ENCODE measurements at regions not wholly inside any gene's neighbourhood (a gene's known extent, or its start where the extent isn't known, plus 50 kb on each side); places are given as distances from the start of the nearest gene placed in this dataset.

DNA sequence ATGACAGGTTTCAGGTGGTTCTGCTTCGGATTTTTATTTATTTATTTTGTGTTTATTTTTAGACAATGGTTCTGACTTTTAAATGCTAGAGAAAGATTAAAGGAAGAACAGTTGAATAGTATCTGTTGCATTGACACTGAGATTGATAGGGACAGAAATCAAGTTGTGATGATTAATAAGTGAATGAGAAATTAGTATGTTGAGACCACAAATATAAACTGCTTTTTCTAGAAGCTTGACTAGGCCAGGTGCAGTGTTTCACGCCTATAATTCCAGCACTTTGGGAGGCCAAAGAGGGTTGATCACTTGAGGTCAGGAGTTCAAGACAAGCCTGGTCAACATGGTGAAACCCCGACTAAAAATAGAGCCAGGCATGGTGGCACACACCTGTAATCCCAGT lies 65.1 kb upstream of the TNRC6B start:
- Histone ChIP-seq H3K27me3 (ENCODE audit: insufficient read depth, low read length, poor library complexity, severe bottlenecking) (no peaks in the 10 kb centered on the region), H3K4me1 (ENCODE audit: insufficient read depth, low read length, poor library complexity, severe bottlenecking) (peaks cover 27% of the 10 kb centered on the region), H3K9me3 (ENCODE audit: insufficient read depth, low read depth, low read length) (no peaks in the 10 kb centered on the region), H3K9ac (ENCODE audit: low read depth, low read length, poor library complexity, severe bottlenecking) (no peak overlapping the region), H3K4me2 (ENCODE audit: low read depth, low read length, poor library complexity, severe bottlenecking) (no peak overlapping the region), H3F3A (ENCODE audit: low read depth) (peaks cover 5% of the 10 kb centered on the region; the same call in 1 of the 2 replicates), H2AFZ (ENCODE audit: low read length) (no peak overlapping the region), H3K36me3 (ENCODE audit: insufficient read depth, low read length) (no peaks in the 10 kb centered on the region), H4K20me1 (ENCODE audit: insufficient read depth, low read length, poor library complexity, severe bottlenecking) (peaks cover 30% of the 10 kb centered on the region), H3K9me2 (replicated peaks; ENCODE audit: low read depth, low read length) (no peaks in the 10 kb centered on the region), H3K4me3 (ENCODE audit: low read length, poor library complexity, severe bottlenecking) (no peak overlapping the region), H3K79me2 (ENCODE audit: insufficient read depth, low read length) (peaks cover 98% of the 10 kb centered on the region)
- TF ChIP-seq EZH2phosphoT487 (IDR thresholded peaks at IDR 0.05; ENCODE audit: borderline replicate concordance) (no peak), CTCF (conservative IDR thresholded peaks at IDR 0.05; ENCODE audit: low read length) (no peak)

GRCh38 chr22:40113696-40114095 lies 64.0 kb upstream of the TNRC6B start:
- Histone ChIP-seq H3K27me3 (ENCODE audit: insufficient read depth, low read length, poor library complexity, severe bottlenecking) (no peaks in the 10 kb centered on the region), H3K36me3 (ENCODE audit: insufficient read depth, low read length) (peaks cover 4% of the 10 kb centered on the region; the same call in 1 of the 2 replicates), H3F3A (ENCODE audit: low read depth) (peaks cover 5% of the 10 kb centered on the region; the same call in 1 of the 2 replicates), H3K9ac (ENCODE audit: low read depth, low read length, poor library complexity, severe bottlenecking) (no peak overlapping the region), H2AFZ (ENCODE audit: low read length) (no peak overlapping the region), H3K9me2 (replicated peaks; ENCODE audit: low read depth, low read length) (no peaks in the 10 kb centered on the region), H3K79me2 (ENCODE audit: insufficient read depth, low read length) (peaks cover 95% of the 10 kb centered on the region), H3K4me1 (ENCODE audit: insufficient read depth, low read length, poor library complexity, severe bottlenecking) (peaks cover 18% of the 10 kb centered on the region), H4K20me1 (ENCODE audit: insufficient read depth, low read length, poor library complexity, severe bottlenecking) (peaks cover 20% of the 10 kb centered on the region), H3K4me2 (ENCODE audit: low read depth, low read length, poor library complexity, severe bottlenecking) (no peak overlapping the region), H3K4me3 (ENCODE audit: low read length, poor library complexity, severe bottlenecking) (no peak overlapping the region), H3K9me3 (ENCODE audit: insufficient read depth, low read depth, low read length) (no peaks in the 10 kb centered on the region)
- TF ChIP-seq CTCF (conservative IDR thresholded peaks at IDR 0.05; ENCODE audit: low read length) = no peak
- no peak for TF ChIP-seq EZH2phosphoT487 (IDR thresholded peaks at IDR 0.05; ENCODE audit: borderline replicate concordance)

- Histone ChIP-seq H3K79me2 (ENCODE audit: insufficient read depth, low read length) (peaks cover 91% of the 10 kb centered on the region), H3K4me1 (ENCODE audit: insufficient read depth, low read length, poor library complexity, severe bottlenecking) (peaks cover 18% of the 10 kb centered on the region), H3F3A (ENCODE audit: low read depth) (peaks cover 5% of the 10 kb centered on the region; the same call in 1 of the 2 replicates), H2AFZ (ENCODE audit: low read length) (no peak overlapping the region), H3K27me3 (ENCODE audit: insufficient read depth, low read length, poor library complexity, severe bottlenecking) (no peaks in the 10 kb centered on the region), H4K20me1 (ENCODE audit: insufficient read depth, low read length, poor library complexity, severe bottlenecking) (peaks cover 18% of the 10 kb centered on the region), H3K4me3 (ENCODE audit: low read length, poor library complexity, severe bottlenecking) (no peak overlapping the region), H3K4me2 (ENCODE audit: low read depth, low read length, poor library complexity, severe bottlenecking) (no peak overlapping the region), H3K9me2 (replicated peaks; ENCODE audit: low read depth, low read length) (no peaks in the 10 kb centered on the region), H3K9ac (ENCODE audit: low read depth, low read length, poor library complexity, severe bottlenecking) (no peak overlapping the region), H3K9me3 (ENCODE audit: insufficient read depth, low read depth, low read length) (no peaks in the 10 kb centered on the region), H3K36me3 (ENCODE audit: insufficient read depth, low read length) (peaks cover 11% of the 10 kb centered on the region; the same call in 1 of the 2 replicates)
- TF ChIP-seq CTCF (conservative IDR thresholded peaks at IDR 0.05; ENCODE audit: low read length) (no peak), EZH2phosphoT487 (IDR thresholded peaks at IDR 0.05; ENCODE audit: borderline replicate concordance) (no peak)
Measured at GRCh38 chr22:40114411-40114810, 63.3 kb upstream of the TNRC6B start.

Data from Loucy (cell line).